Body of pancreas (tissue), 4 donors: ENCODE measurements at regions not wholly inside any gene's neighbourhood (a gene's known extent, or its start where the extent isn't known, plus 50 kb on each side); places are given as distances from the start of the nearest gene placed in this dataset.

Experiments
- ATAC-seq: fragments of 150-250 bp; one replicate; pipeline ENCODE4 v1.9.1; 2016
- DNase-seq, 4 donors: peaks; one replicate each; pipeline ENCODE4 v3.0.0-alpha.2; 2019
- H3K27ac ChIP-seq, 4 donors: fragments of 200-600 bp; sonication (generic); 1 replicate in 3 of 4; 2 replicates in 1 of 4; pipeline versions ENCODE4 v1.5.1 to v1.6.1; 2016 to 2019; ENCODE audit warnings: mild to moderate bottlenecking in 1 of 4, mixed read lengths in 1 of 4, moderate library complexity in 1 of 4
- H3K27me3 ChIP-seq, 2 donors: fragments of 200-600 bp; sonication (generic); one replicate each; pipeline ENCODE4 v1.6.0; 2016; ENCODE audit warnings: mild to moderate bottlenecking in 1 of 2
- H3K36me3 ChIP-seq, 2 donors: fragments of 200-600 bp; sonication (generic); replicated peaks in 1 of 2; 2 replicates each; pipeline ENCODE4 v1.5.1; 2016; ENCODE audit warnings: low read depth in 2 of 2; ENCODE audit not compliant: insufficient read depth in 1 of 2
- H3K4me1 ChIP-seq: fragments of 200-600 bp; sonication (generic); one replicate; pipeline ENCODE4 v1.6.0; 2016
- H3K4me3 ChIP-seq, 2 donors: fragments of 200-600 bp; sonication (generic); 1 replicate in 1 of 2; 2 replicates in 1 of 2; pipeline ENCODE4 v1.5.1; 2016 to 2019
- H3K9me3 ChIP-seq, 3 donors: fragments of 200-600 bp; sonication (generic); 1 replicate in 2 of 3; 2 replicates in 1 of 3; pipeline ENCODE4 v1.5.1; 2016
- POLR2A ChIP-seq, 3 donors: fragments of 450-650 bp; IDR thresholded peaks; one replicate each; pipeline ENCODE4 v1.6.1; 2016; ENCODE audit warnings: antibody characterized with exemption in 3 of 3, mild to moderate bottlenecking in 2 of 3
- WGBS, 2 donors: methylation state at CpG; one replicate each; pipeline ENCODE4 v1.1.5; 2017; 5-methylcytosine and 5-hydroxymethylcytosine counted together
- intact Hi-C: fragments of 100-400 bp; cut with DNase I; formaldehyde crosslinking; loops from one replicate; pipeline ENCODE4 v1.15.1; 2023
- TF ChIP-seq, protein P1 (sequence below), 7 experiments: fragments of 450-650 bp in 4 of 7; fragments of 200-600 bp in 3 of 7; sonication (generic) in 3 of 7; IDR thresholded peaks; one replicate each; pipeline ENCODE4 v1.5.1; 2016 to 2019; ENCODE audit warnings: antibody characterized with exemption in 7 of 7

DNA sequence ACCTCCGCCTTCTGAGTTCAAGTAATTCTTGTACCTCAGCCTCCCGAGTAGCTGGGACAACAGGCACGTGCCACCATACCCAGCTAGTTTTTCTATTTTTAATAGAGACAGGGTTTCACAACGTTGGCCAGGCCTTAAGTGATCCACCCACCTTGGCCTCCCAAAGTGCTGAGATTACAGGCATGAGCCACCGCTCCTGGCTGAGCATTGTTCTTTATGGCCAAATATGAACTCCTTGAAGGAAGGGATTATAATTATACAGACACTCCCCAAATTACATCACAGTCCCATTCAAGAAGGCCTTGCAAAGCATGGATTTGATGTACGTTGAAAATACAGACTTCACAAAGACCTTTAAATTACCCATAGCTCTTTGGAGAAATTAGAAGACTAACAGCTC lies 381.7 kb downstream of the TXNL1 start:
- DNase-seq (no peak), ATAC-seq (no peak)
- Histone ChIP-seq H3K9me3 (no peaks in the 10 kb centered on the region), H3K36me3 (no peaks in the 10 kb centered on the region), H3K27ac (no peak overlapping the region), H3K27me3 (no peaks in the 10 kb centered on the region), H3K4me1 (no peaks in the 10 kb centered on the region), H3K4me3 (no peak overlapping the region)
- intact Hi-C loops = no loop called here
- 88 to 90% methylated on average over 6 of the region's 6 CpGs for WGBS, 2 donors
- TF ChIP-seq, protein P1, sequence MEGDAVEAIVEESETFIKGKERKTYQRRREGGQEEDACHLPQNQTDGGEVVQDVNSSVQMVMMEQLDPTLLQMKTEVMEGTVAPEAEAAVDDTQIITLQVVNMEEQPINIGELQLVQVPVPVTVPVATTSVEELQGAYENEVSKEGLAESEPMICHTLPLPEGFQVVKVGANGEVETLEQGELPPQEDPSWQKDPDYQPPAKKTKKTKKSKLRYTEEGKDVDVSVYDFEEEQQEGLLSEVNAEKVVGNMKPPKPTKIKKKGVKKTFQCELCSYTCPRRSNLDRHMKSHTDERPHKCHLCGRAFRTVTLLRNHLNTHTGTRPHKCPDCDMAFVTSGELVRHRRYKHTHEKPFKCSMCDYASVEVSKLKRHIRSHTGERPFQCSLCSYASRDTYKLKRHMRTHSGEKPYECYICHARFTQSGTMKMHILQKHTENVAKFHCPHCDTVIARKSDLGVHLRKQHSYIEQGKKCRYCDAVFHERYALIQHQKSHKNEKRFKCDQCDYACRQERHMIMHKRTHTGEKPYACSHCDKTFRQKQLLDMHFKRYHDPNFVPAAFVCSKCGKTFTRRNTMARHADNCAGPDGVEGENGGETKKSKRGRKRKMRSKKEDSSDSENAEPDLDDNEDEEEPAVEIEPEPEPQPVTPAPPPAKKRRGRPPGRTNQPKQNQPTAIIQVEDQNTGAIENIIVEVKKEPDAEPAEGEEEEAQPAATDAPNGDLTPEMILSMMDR (IDR thresholded peaks at IDR 0.05) = no peak
- TF ChIP-seq POLR2A (IDR thresholded peaks at IDR 0.05) = no peak

DNA sequence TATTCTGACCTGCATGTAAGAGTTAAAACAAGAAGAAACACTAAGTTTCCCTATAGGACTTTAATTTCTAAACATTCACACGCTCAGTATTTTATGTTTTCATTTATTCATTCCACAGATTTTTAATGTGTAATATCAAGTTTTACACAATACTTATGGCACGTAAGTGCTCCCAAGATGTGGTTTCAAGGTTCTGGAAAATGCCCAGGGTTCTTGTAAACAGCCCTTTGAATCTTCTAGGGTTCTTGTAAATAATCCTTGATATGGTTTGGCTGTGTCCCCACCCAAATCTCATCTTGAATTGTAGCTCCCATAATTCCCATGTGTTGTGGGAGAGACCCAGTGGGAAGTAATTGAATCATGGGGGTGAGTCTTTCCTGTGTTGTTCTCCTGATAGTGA lies 383.0 kb downstream of the TXNL1 start:
- no peak overlapping the region for H3K4me3 ChIP-seq
- 88 to 95% methylated on average over 2 of the region's 2 CpGs for WGBS, 2 donors
- ATAC-seq = no peak

DNA sequence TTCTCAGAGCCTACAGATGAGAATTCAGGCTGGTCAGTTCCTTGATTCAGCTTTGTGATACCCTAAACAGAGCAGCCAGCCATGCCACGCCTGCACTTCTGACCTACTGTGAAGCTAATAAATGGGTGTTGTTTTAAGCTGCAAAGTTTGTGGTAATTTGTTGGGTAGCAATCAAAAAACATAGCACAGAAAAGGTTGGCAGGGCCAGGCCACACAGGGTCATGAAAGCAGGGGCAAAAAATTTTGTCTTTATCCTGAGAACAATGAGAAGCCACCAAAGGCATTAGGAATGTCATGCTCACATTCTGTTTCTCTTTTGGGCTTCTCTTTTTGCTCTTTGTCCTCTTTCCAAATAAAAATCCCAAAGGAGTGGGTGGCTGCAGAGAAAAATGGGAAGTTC lies 385.9 kb downstream of the TXNL1 start:
- Histone ChIP-seq H3K9me3 (no peaks in the 10 kb centered on the region), H3K27me3 (no peaks in the 10 kb centered on the region), H3K4me3 (no peak overlapping the region), H3K4me1 (no peaks in the 10 kb centered on the region), H3K27ac (no peak overlapping the region), H3K36me3 (no peaks in the 10 kb centered on the region)
- DNase-seq (no peak), ATAC-seq (no peak)
- TF ChIP-seq, protein P1 (IDR thresholded peaks at IDR 0.05) = no peak
- no peak for TF ChIP-seq POLR2A (IDR thresholded peaks at IDR 0.05)
- intact Hi-C loops = no loop called here
- 93 to 100% methylated on average over 1 of the region's 1 CpG for WGBS, 2 donors

More for the DNA sequence above, 383.0 kb downstream of the TXNL1 start:
- Histone ChIP-seq H3K4me1 (no peaks in the 10 kb centered on the region), H3K36me3 (no peaks in the 10 kb centered on the region), H3K27me3 (no peaks in the 10 kb centered on the region), H3K27ac (no peak overlapping the region), H3K9me3 (no peaks in the 10 kb centered on the region)
- no peak for TF ChIP-seq POLR2A (IDR thresholded peaks at IDR 0.05)
- TF ChIP-seq, protein P1 (IDR thresholded peaks at IDR 0.05) = no peak
- intact Hi-C loops = no loop called here
- DNase-seq = no peak

DNA sequence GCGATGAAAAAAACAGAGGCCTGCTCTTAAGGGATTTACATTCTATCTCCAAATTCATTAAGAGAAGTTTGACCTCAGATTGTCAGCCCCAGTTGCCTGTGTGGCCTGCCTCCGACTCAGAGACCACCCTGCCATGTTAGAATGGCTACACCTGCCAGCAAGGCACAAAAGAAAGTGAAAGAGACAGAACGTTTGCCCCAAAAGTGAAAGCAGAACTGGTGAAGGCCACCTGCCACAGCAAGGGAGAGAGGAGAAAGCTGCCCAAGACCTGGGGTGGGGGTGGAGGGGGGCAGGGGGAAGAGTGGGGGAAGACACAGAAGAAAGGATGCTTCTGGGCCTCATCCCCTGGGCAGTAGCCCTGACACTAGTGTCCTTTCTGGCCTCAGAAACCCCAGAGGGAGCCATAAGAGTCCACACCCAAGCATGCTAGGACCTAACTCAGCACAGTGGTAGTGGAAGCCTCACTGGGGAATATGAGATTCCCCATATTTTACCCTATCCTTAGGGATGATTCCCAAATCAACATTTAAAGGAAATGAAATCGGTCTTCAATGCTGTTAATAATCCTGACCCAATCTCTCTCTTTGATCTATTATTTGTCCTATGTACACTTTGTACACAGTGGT lies 389.7 kb downstream of the TXNL1 start:
- Histone ChIP-seq H3K4me3 (no peak overlapping the region), H3K27ac (no peak overlapping the region), H3K4me1 (peaks cover 22% of the 10 kb centered on the region), H3K9me3 (no peaks in the 10 kb centered on the region), H3K36me3 (no peaks in the 10 kb centered on the region), H3K27me3 (no peaks in the 10 kb centered on the region)
- TF ChIP-seq POLR2A (IDR thresholded peaks at IDR 0.05) = no peak
- TF ChIP-seq, protein P1 (IDR thresholded peaks at IDR 0.05) = no peak
- DNase-seq (no peak), ATAC-seq (no peak)
- 74 to 84% methylated on average over 4 of the region's 4 CpGs for WGBS, 2 donors
- intact Hi-C loops = no loop called here

DNA sequence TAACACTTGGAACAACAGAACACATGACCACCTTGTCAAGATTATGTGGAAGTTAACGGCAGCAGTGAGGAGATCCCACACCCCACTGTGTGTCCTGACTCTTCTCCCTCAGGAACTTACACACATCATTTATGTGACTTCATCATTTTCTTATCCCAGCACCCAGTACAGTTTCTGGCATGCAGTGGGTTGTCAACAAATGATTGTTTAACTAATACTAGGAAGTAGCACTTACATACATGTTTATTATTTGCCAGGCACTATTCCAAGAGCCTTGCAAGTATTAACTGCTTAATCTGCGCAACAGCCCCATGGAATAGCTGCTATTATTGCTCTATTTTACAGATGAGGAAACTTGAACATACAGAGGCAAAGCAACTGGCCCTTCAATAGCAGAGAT lies 391.5 kb downstream of the TXNL1 start:
- peaks cover 22% of the 10 kb centered on the region for H3K4me1 ChIP-seq
- no peak overlapping the region for H3K27ac ChIP-seq
- H3K36me3 ChIP-seq = no peaks in the 10 kb centered on the region
- peak in 1 of 4 donors; percentile 8 for DNase-seq
- TF ChIP-seq POLR2A (IDR thresholded peaks at IDR 0.05) = no peak
- TF ChIP-seq, protein P1 (IDR thresholded peaks at IDR 0.05) = no peak
- intact Hi-C loops = no loop called here
- peak; percentile 50 for ATAC-seq
- WGBS, 2 donors = 73% methylated on average over 2 of the region's 2 CpGs
- no peaks in the 10 kb centered on the region for H3K9me3 ChIP-seq
- H3K27me3 ChIP-seq = no peaks in the 10 kb centered on the region
- H3K4me3 ChIP-seq = no peak overlapping the region
